ENCODE measurements at regions not wholly inside any gene's neighbourhood (a gene's known extent, or its start where the extent isn't known, plus 50 kb on each side); places are given as distances from the start of the nearest gene placed in this dataset.

DNA sequence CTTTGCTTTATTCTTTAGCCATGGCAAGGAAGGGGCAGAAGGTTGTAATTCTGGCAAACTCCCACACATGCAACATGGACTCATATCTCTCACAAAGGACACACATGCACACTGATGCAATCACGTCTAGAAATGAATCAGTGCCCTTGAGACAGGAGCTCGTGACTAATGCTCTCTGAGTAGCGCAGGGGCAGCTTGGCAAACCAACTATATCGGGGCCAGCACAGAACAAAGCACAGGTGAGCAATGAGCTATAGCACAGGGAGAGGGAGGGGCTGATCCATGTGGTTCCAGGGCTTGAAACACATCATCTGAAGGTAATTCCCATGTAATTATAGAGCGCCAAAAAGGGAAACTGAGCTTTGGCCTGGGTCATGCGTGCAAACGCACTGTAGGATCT lies 165.2 kb upstream of the KLF7 start (continued):
- TF ChIP-seq SMAD5 (IDR thresholded peaks at IDR 0.05; ENCODE audit: low read depth) (no peak; the same call in 1 of the 2 replicates), RCOR1 (conservative IDR thresholded peaks at IDR 0.05; ENCODE audit: low read depth, low read length) (no peak; the same call in 1 of the 2 replicates), IRF3 (IDR thresholded peaks at IDR 0.05) (no peak), ZNF384 (IDR thresholded peaks at IDR 0.05; ENCODE audit: borderline replicate concordance, low read depth, low read length) (no peak), TCF12 (IDR thresholded peaks at IDR 0.05; ENCODE audit: low read depth, low read length) (peak; percentile 84), WRNIP1 (IDR thresholded peaks at IDR 0.05; ENCODE audit: borderline replicate concordance, low read depth, low read length) (no peak), GABPA (IDR thresholded peaks at IDR 0.05; ENCODE audit: low read depth) (no peak), NFYB (IDR thresholded peaks at IDR 0.05; ENCODE audit: insufficient read depth, low read depth, low read length) (no peak), ZSCAN29 (IDR thresholded peaks at IDR 0.05) (no peak), CREM (IDR thresholded peaks at IDR 0.05; ENCODE audit: low read depth) (peak; percentile 94), DPF2 (IDR thresholded peaks at IDR 0.05) (peak; percentile 93), CEBPB (IDR thresholded peaks at IDR 0.05; ENCODE audit: borderline replicate concordance in 1 of 2, low read depth in 2 of 2, low read length in 2 of 2) (peak; percentile 94 to 99), YY1 (IDR thresholded peaks at IDR 0.05; ENCODE audit: low read depth, low read length) (peak; percentile 65; the same call in 1 of the 2 replicates), NRF1 (conservative IDR thresholded peaks at IDR 0.05; ENCODE audit: low read depth, low read length) (no peak), ETV6 (conservative IDR thresholded peaks at IDR 0.05 in 1 of 2, IDR thresholded peaks at IDR 0.05 in 1 of 2; ENCODE audit: borderline replicate concordance in 1 of 2, low read depth in 1 of 2) (peak in 1 of 2 experiments; percentile 84; a peak in 2 of 4 replicates), SPI1 (IDR thresholded peaks at IDR 0.05; ENCODE audit: borderline replicate concordance, insufficient read depth, low read depth, low read length) (no peak), ZNF622 (IDR thresholded peaks at IDR 0.05) (no peak)
- TF ChIP-seq, protein P1, sequence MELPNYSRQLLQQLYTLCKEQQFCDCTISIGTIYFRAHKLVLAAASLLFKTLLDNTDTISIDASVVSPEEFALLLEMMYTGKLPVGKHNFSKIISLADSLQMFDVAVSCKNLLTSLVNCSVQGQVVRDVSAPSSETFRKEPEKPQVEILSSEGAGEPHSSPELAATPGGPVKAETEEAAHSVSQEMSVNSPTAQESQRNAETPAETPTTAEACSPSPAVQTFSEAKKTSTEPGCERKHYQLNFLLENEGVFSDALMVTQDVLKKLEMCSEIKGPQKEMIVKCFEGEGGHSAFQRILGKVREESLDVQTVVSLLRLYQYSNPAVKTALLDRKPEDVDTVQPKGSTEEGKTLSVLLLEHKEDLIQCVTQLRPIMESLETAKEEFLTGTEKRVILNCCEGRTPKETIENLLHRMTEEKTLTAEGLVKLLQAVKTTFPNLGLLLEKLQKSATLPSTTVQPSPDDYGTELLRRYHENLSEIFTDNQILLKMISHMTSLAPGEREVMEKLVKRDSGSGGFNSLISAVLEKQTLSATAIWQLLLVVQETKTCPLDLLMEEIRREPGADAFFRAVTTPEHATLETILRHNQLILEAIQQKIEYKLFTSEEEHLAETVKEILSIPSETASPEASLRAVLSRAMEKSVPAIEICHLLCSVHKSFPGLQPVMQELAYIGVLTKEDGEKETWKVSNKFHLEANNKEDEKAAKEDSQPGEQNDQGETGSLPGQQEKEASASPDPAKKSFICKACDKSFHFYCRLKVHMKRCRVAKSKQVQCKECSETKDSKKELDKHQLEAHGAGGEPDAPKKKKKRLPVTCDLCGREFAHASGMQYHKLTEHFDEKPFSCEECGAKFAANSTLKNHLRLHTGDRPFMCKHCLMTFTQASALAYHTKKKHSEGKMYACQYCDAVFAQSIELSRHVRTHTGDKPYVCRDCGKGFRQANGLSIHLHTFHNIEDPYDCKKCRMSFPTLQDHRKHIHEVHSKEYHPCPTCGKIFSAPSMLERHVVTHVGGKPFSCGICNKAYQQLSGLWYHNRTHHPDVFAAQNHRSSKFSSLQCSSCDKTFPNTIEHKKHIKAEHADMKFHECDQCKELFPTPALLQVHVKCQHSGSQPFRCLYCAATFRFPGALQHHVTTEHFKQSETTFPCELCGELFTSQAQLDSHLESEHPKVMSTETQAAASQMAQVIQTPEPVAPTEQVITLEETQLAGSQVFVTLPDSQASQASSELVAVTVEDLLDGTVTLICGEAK (IDR thresholded peaks at IDR 0.05; ENCODE audit: borderline replicate concordance): no peak
- TF ChIP-seq, protein P2, sequence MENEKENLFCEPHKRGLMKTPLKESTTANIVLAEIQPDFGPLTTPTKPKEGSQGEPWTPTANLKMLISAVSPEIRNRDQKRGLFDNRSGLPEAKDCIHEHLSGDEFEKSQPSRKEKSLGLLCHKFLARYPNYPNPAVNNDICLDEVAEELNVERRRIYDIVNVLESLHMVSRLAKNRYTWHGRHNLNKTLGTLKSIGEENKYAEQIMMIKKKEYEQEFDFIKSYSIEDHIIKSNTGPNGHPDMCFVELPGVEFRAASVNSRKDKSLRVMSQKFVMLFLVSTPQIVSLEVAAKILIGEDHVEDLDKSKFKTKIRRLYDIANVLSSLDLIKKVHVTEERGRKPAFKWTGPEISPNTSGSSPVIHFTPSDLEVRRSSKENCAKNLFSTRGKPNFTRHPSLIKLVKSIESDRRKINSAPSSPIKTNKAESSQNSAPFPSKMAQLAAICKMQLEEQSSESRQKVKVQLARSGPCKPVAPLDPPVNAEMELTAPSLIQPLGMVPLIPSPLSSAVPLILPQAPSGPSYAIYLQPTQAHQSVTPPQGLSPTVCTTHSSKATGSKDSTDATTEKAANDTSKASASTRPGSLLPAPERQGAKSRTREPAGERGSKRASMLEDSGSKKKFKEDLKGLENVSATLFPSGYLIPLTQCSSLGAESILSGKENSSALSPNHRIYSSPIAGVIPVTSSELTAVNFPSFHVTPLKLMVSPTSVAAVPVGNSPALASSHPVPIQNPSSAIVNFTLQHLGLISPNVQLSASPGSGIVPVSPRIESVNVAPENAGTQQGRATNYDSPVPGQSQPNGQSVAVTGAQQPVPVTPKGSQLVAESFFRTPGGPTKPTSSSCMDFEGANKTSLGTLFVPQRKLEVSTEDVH (IDR thresholded peaks at IDR 0.05; ENCODE audit: low read depth, partially characterized antibody): no peak
- TF ChIP-seq, protein P3, sequence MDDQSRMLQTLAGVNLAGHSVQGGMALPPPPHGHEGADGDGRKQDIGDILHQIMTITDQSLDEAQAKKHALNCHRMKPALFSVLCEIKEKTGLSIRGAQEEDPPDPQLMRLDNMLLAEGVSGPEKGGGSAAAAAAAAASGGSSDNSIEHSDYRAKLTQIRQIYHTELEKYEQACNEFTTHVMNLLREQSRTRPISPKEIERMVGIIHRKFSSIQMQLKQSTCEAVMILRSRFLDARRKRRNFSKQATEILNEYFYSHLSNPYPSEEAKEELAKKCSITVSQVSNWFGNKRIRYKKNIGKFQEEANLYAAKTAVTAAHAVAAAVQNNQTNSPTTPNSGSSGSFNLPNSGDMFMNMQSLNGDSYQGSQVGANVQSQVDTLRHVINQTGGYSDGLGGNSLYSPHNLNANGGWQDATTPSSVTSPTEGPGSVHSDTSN (IDR thresholded peaks at IDR 0.05; ENCODE audit: insufficient replicate concordance, low read depth, low read length): peak; percentile 68

Data from GM12878 (cell line).